Spleen (tissue), 7 donors: ENCODE measurements at regions not wholly inside any gene's neighbourhood (a gene's known extent, or its start where the extent isn't known, plus 50 kb on each side); places are given as distances from the start of the nearest gene placed in this dataset.

ENCODE experiments used
- POLR2AphosphoS5 ChIP-seq, 3 donors: sonication (generic); formaldehyde crosslinking; IDR thresholded peaks; one replicate each; pipeline ENCODE4 v1.5.1; 2017; ENCODE audit warnings: antibody characterized with exemption in 3 of 3
- TF ChIP-seq, protein P1 (sequence below), 11 experiments: fragments of 200-600 bp in 7 of 11; fragments of 450-650 bp in 4 of 11; sonication (generic) in 4 of 11; IDR thresholded peaks in 8 of 11; conservative IDR thresholded peaks in 3 of 11; 1 replicate in 7 of 11; 2 replicates in 4 of 11; pipeline versions ENCODE4 v1.4.0 to v1.8.0; 2016 to 2021; ENCODE audit warnings: antibody characterized with exemption in 11 of 11, inconsistent platforms in 4 of 11, mild to moderate bottlenecking in 1 of 11
- donor health status: DM: no; HTN: no; CAD: no; lungs with moderate emphysema.
- donor health status: DM: no; HTN: no; CAD: no.
- donor health status: DM: no; HTN: no; CAD: no.

DNA sequence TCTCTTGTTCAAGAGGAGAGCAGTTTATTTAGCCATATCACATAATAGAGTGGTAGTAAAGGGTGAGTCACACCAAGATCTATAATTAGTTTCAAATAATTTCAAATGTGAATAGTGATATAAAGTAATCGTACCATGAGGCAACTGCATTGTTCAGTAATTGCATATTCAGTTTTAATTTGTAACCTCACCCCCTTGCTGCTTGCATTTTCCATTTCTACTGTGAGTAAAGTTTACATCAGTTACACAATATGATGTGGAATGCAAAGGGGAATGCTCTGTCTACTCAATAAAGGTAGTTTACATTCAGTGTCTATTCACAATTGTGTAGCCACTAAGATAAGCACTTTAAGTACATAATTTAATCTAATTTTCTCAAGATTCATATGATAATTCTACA is 1695.7 kb upstream of the SPRY2 start:
- TF ChIP-seq POLR2AphosphoS5 (IDR thresholded peaks at IDR 0.05) = no peak
- TF ChIP-seq, protein P1, sequence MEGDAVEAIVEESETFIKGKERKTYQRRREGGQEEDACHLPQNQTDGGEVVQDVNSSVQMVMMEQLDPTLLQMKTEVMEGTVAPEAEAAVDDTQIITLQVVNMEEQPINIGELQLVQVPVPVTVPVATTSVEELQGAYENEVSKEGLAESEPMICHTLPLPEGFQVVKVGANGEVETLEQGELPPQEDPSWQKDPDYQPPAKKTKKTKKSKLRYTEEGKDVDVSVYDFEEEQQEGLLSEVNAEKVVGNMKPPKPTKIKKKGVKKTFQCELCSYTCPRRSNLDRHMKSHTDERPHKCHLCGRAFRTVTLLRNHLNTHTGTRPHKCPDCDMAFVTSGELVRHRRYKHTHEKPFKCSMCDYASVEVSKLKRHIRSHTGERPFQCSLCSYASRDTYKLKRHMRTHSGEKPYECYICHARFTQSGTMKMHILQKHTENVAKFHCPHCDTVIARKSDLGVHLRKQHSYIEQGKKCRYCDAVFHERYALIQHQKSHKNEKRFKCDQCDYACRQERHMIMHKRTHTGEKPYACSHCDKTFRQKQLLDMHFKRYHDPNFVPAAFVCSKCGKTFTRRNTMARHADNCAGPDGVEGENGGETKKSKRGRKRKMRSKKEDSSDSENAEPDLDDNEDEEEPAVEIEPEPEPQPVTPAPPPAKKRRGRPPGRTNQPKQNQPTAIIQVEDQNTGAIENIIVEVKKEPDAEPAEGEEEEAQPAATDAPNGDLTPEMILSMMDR (IDR thresholded peaks at IDR 0.05 in 8 of 11, conservative IDR thresholded peaks at IDR 0.05 in 3 of 11) = no peak
